Activated CD4-positive, alpha-beta T cell treated with anti-CD3 and anti-CD28 coated beads for 24 hours (primary cell): ENCODE measurements at regions not wholly inside any gene's neighbourhood (a gene's known extent, or its start where the extent isn't known, plus 50 kb on each side); places are given as distances from the start of the nearest gene placed in this dataset.

ENCODE experiments used
- DNase-seq, 2 donors: peaks; one replicate each; pipeline ENCODE4 v3.0.0-alpha.2; 2020; ENCODE audit warnings: low read depth in 2 of 2

DNA sequence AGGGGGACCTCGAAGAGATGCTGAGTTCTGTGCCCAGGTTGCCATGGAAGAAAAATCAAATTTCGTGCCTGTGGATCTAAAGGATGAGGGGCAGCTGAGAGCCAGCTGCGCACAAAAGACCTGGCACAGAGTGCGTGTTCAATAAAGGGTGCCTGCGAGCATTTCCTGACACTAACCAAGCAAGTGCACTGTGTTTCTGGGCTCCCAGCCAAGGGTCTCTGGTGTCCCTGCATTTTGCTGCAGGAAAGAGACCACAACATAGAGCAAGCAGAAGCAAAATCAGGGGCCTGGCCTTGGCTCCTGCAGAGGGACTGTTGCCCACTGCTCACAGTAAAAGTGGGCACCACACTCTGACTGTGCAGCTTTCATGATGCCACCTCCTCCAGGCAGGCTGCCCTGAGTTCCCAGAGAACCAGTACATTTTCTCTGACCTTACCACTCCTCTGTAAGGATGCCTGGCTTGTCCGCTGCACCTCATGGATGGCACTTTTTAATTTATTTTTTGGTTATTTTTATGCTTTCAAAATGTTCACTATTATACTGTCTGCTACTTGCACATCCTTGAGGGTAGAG lies 70.8 kb upstream of the GPR12 start:
- no peak for DNase-seq

DNA sequence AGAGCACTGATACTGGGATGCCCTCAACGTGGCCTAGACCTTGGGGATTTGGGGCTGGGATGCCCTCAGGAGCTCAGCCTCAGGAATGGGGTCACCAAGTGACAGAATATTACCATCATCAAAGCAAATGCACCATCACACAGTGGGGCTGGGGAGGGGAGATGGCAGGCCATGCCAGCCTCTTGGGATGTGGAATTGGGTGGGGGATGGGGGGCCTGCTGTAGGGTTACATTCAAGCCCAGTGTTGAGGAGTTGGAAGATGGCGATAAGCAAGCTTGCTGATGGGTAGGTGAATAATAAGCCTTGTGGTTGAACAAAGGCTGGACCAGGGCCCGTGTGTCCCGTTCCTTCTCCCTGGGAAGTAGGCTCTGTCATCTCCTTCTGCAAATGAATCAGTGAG lies 69.1 kb upstream of the GPR12 start:
- no peak for DNase-seq

DNA sequence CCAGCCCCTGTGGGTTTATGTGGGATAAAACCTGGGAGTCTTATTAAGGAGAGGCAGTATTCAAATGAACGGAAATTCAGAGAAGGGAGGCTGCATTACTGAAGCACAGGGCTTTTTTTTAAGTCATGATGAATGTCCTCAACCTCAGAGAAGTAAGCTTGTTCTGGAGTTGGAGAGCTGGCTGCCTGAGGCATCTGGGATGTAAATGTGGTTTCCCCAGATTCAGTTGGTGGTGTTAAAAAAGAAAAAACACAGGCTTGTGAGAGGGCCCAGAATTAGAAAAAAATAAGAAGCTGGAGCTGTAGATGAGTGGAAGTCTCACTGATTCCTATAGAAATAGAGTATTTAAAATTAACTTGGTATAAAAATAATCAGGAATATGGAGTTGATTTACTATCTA lies 64.0 kb upstream of the GPR12 start:
- DNase-seq, result no peak

DNA sequence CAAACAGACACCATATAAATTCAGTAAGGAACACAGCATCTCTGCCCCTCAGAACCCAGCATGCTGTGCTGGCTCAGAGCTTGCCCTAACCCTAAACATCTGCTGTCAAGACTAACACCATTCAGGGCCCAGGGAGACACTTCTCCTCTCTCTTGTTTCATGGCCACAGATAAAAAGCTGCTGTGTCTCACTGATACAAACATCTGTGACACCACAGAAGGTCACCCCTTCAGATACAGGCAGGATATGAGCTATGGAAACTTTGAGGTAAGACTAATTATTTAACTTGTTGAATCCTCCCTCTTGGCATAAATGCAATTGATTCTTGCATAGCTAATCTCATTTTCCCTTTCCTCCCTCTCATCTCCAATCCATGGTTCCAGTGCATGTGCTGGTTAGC lies 61.6 kb upstream of the GPR12 start:
- no peak for DNase-seq

DNA sequence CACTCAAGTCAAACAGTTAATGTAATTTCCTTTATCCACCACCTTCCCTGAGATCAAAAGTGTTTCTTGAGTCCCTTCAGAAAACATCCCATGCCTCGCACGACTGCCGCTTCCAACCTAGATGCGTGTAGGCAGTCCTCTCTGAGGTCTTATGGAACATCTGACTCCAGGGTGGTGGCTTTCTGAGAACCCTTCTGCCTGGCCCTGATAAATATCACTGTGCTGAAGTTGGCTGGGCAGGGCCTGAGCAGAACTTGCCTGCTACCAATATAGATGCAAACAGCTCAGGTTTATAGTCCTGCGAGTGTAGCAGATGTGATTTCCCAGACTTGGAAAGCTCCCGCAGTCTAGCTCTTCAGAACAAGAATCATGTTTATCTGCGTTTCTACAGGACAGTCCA lies 61.1 kb upstream of the GPR12 start:
- no peak for DNase-seq

DNA sequence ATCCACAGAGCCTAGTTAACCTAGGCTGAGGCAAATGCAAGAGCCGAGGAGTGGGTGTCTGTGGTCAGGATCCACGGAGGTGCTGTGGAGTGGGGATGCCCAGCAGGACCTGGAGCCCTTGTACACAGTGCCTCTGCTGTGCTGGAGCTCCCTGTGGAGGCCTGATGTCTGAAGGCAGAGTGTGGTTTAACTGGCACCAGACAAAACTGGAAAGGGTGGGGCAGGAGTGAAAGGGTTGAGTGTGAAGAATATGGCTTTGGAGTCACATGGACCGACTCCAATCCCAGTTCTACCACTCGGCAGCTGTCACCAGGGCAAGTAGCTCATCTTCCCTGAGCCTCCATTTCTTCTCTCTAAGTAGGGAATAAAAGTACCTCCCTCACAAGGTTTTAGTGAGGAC lies 60.3 kb upstream of the GPR12 start:
- DNase-seq, result no peak

DNA sequence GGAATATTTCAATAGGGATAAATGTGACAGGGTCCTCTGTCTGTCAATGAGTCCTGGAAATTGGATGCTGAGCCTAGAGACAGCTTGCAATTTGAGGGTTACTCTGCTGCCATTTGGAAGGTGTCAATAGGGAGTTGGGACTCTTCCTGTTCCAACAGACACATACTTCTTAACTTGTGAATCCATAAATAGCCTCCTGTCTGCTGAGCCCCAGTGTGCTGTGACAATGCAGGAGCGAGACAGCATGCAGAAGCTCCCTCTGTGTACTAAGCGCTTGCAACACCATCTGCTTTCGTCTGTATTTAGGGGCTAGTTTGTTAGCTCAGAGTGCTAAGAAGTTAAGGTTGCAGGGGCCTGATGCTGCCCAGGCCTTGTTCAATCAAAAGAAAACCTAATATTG lies 58.5 kb upstream of the GPR12 start:
- no peak for DNase-seq

DNA sequence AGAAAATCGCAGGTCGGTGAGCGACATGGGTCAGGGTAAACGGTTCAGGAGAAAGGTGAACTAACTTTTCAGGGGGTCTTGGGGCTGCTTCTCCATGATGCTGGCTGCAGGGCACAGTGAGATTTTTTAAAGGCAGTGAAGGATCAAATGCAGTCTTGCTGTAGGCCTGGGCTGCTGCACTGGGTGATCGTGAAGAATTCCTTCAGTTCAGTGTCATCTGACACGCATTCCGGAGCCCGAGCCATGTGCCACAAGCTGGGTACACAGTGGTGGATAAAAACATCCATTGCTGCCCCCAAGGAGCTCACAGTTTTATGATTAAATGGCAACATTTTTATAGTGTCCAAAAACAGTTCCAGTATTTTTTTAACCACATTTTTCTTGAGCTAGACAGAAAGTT lies 56.3 kb upstream of the GPR12 start:
- no peak for DNase-seq

DNA sequence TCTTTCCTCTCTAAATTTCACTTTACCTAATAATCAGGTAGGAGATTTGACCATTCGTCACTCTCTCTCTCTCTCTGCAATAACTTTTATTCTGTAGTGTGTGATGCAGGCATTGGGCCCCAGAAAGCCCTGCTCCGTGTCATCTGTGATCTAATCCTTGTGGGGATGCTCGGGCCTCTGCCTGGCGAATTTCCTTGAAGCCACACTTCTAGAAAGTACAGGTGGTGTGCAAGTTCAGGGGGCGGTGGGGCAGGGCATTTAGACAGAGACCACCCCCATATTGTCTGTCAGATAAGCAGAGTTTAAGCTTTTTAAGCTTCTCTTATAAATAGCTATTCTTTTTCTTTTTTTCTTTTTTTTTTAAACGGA lies 53.4 kb upstream of the GPR12 start:
- DNase-seq, result no peak

DNA sequence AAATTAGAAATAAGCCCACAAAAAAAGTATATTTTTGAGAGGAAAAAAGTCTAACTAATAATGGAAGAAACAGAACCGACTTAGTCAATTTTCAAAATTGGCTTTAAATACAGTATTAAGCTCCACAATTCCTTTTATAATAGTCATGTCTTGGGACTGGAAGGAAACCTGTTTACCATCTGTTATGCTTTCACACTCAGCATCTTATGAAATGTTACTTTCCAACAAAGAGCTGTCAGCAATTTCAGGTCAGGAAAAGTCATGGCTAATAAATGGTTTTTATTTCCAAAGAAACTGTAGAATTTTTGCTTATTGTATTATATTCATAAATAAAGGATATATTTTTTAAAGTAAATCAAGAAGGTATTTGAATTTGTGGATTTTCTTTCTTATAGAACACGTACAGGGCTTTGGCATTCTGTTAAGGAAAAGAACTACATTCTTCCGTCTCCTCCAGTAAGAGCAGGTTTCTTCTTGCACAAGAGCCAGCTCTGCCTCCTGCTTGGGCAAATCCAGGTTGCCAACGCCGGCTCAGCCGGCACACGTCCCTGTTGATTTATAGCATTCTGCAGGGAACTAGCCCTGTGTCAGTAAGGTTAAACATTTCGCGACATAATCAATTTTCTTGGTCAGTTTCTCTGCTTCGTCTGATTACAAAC lies 52.9 kb upstream of the GPR12 start:
- no peak for DNase-seq

DNA sequence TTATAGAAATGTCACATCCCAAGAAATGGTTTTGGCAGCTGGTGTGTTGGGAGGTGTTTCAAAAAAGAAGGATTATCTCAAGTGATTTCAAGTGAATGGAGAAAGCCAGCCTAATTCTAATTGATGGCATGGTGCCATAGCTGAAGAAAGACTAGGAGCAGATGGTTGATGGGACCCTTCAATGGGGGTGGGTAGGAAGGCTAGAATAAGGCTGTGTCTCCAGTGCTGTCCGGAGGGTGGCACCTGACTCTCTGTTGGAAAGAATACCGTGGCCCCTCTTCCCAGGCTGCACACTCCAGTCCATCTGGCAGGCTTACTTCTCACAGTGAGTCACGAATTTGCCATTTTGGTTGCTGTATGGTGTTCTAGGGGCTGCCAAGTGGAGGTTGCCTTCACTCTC lies 51.0 kb upstream of the GPR12 start:
- DNase-seq, result no peak
